ENCODE measurements at regions not wholly inside any gene's neighbourhood (a gene's known extent, or its start where the extent isn't known, plus 50 kb on each side); places are given as distances from the start of the nearest gene placed in this dataset.

GRCh38 chr21:14846621-14847020 is 218.2 kb downstream of the NRIP1 start:
- Mint-ChIP-seq H3K36me3 (ENCODE audit: unreplicated experiment) (no peaks in the 10 kb centered on the region), H3K4me1 (ENCODE audit: unreplicated experiment) (peaks cover 1% of the 10 kb centered on the region), H3K27me3 (ENCODE audit: unreplicated experiment) (no peaks in the 10 kb centered on the region), H3K4me3 (ENCODE audit: unreplicated experiment) (no peak overlapping the region), H3K9me3 (ENCODE audit: unreplicated experiment) (peaks cover 12% of the 10 kb centered on the region), H3K27ac (ENCODE audit: unreplicated experiment) (no peak overlapping the region)
- DNase-seq (ENCODE audit: extremely low spot score, unreplicated experiment) = no peak
- no peak for TF ChIP-seq CTCF (IDR thresholded peaks at IDR 0.05)

GRCh38 chr21:14844001-14844400 is 220.8 kb downstream of the NRIP1 start:
- H3K4me1 Mint-ChIP-seq (ENCODE audit: unreplicated experiment) = no peaks in the 10 kb centered on the region
- peaks cover 8% of the 10 kb centered on the region for H3K9me3 Mint-ChIP-seq (ENCODE audit: unreplicated experiment)
- no peak for DNase-seq (ENCODE audit: extremely low spot score, unreplicated experiment)
- H3K27ac Mint-ChIP-seq (ENCODE audit: unreplicated experiment) = no peak overlapping the region
- H3K27me3 Mint-ChIP-seq (ENCODE audit: unreplicated experiment) = no peaks in the 10 kb centered on the region
- H3K4me3 Mint-ChIP-seq (ENCODE audit: unreplicated experiment) = no peak overlapping the region
- TF ChIP-seq CTCF (IDR thresholded peaks at IDR 0.05) = no peak
- no peaks in the 10 kb centered on the region for H3K36me3 Mint-ChIP-seq (ENCODE audit: unreplicated experiment)

- Mint-ChIP-seq H3K4me1 (ENCODE audit: unreplicated experiment) (no peaks in the 10 kb centered on the region), H3K9me3 (ENCODE audit: unreplicated experiment) (peaks cover 8% of the 10 kb centered on the region), H3K27me3 (ENCODE audit: unreplicated experiment) (no peaks in the 10 kb centered on the region), H3K36me3 (ENCODE audit: unreplicated experiment) (no peaks in the 10 kb centered on the region), H3K4me3 (ENCODE audit: unreplicated experiment) (no peak overlapping the region), H3K27ac (ENCODE audit: unreplicated experiment) (no peak overlapping the region)
- TF ChIP-seq CTCF (IDR thresholded peaks at IDR 0.05) = no peak
- no peak for DNase-seq (ENCODE audit: extremely low spot score, unreplicated experiment)
Measured at GRCh38 chr21:14842601-14843000, 222.2 kb downstream of the NRIP1 start.

- no peak overlapping the region for H3K27ac Mint-ChIP-seq (ENCODE audit: unreplicated experiment)
- no peaks in the 10 kb centered on the region for H3K4me1 Mint-ChIP-seq (ENCODE audit: unreplicated experiment)
- H3K36me3 Mint-ChIP-seq (ENCODE audit: unreplicated experiment) = no peaks in the 10 kb centered on the region
- DNase-seq (ENCODE audit: extremely low spot score, unreplicated experiment) = no peak
- TF ChIP-seq CTCF (IDR thresholded peaks at IDR 0.05) = no peak
- H3K9me3 Mint-ChIP-seq (ENCODE audit: unreplicated experiment) = peaks cover 4% of the 10 kb centered on the region
- H3K27me3 Mint-ChIP-seq (ENCODE audit: unreplicated experiment) = no peaks in the 10 kb centered on the region
- no peak overlapping the region for H3K4me3 Mint-ChIP-seq (ENCODE audit: unreplicated experiment)
Measured at GRCh38 chr21:14841511-14842472, 223.0 kb downstream of the NRIP1 start.

GRCh38 chr21:14838400-14838799 is 226.4 kb downstream of the NRIP1 start:
- no peak for DNase-seq (ENCODE audit: extremely low spot score, unreplicated experiment)
- H3K27me3 Mint-ChIP-seq (ENCODE audit: unreplicated experiment) = no peaks in the 10 kb centered on the region
- H3K9me3 Mint-ChIP-seq (ENCODE audit: unreplicated experiment) = no peaks in the 10 kb centered on the region
- no peak for TF ChIP-seq CTCF (IDR thresholded peaks at IDR 0.05)
- no peak overlapping the region for H3K27ac Mint-ChIP-seq (ENCODE audit: unreplicated experiment)
- H3K36me3 Mint-ChIP-seq (ENCODE audit: unreplicated experiment) = no peaks in the 10 kb centered on the region
- H3K4me3 Mint-ChIP-seq (ENCODE audit: unreplicated experiment) = no peak overlapping the region
- no peaks in the 10 kb centered on the region for H3K4me1 Mint-ChIP-seq (ENCODE audit: unreplicated experiment)
